Esophagus (tissue), 2 donors: ENCODE measurements at regions not wholly inside any gene's neighbourhood (a gene's known extent, or its start where the extent isn't known, plus 50 kb on each side); places are given as distances from the start of the nearest gene placed in this dataset.

Source experiments
- H3K27ac ChIP-seq, 2 donors: one replicate each; pipeline ENCODE4 v1.5.1; 2013; ENCODE audit warnings: low read depth in 2 of 2, mild to moderate bottlenecking in 2 of 2, inconsistent platforms in 1 of 2, low read length in 1 of 2, moderate library complexity in 1 of 2
- H3K27me3 ChIP-seq, 2 donors: one replicate each; pipeline ENCODE4 v1.6.1; 2013; ENCODE audit warnings: low read length in 2 of 2, control low read depth in 1 of 2, mild to moderate bottlenecking in 1 of 2; ENCODE audit not compliant: insufficient read depth in 2 of 2, control insufficient read depth in 1 of 2
- H3K36me3 ChIP-seq, 2 donors: one replicate each; pipeline ENCODE4 v1.6.1; 2013; ENCODE audit warnings: low read length in 1 of 2; ENCODE audit not compliant: control insufficient read depth in 2 of 2, insufficient read depth in 2 of 2
- H3K4me1 ChIP-seq, 2 donors: one replicate each; pipeline ENCODE4 v1.6.1; 2013; ENCODE audit warnings: low read length in 1 of 2; ENCODE audit not compliant: control insufficient read depth in 2 of 2, insufficient read depth in 2 of 2
- H3K4me3 ChIP-seq, 2 donors: one replicate each; pipeline ENCODE4 v1.5.1; 2013; ENCODE audit warnings: low read length in 2 of 2, mild to moderate bottlenecking in 2 of 2, low read depth in 1 of 2, moderate library complexity in 1 of 2
- H3K9me3 ChIP-seq, 2 donors: one replicate each; pipeline ENCODE4 v1.6.1; 2013; ENCODE audit warnings: mild to moderate bottlenecking in 2 of 2, low read depth in 1 of 2, low read length in 1 of 2, moderate library complexity in 1 of 2; ENCODE audit not compliant: control insufficient read depth in 2 of 2, insufficient read depth in 1 of 2
- WGBS, 2 donors: extraction: QIAGEN DNeasy Blood & Tissue Kit; methylation state at CpG; one replicate each; pipeline ENCODE4 v1.1.7; 2013; 5-methylcytosine and 5-hydroxymethylcytosine counted together
- donor health status: healthy with polysubstance abuse.
- donor health status: Bipolar disorder and iron deficiency.

- Histone ChIP-seq H3K27me3 (no peaks in the 10 kb centered on the region), H3K36me3 (no peaks in the 10 kb centered on the region), H3K4me1 (no peaks in the 10 kb centered on the region), H3K9me3 (no peaks in the 10 kb centered on the region), H3K27ac (no peak overlapping the region), H3K4me3 (no peak overlapping the region)
- WGBS, 2 donors: 32 to 39% methylated on average over 3 of the region's 3 CpGs
Measured at GRCh38 chr14:85475113-85475512, 54.8 kb upstream of the FLRT2 start.

GRCh38 chr14:85479306-85479705 lies 50.6 kb upstream of the FLRT2 start:
- no peak overlapping the region for H3K4me3 ChIP-seq
- H3K9me3 ChIP-seq: no peaks in the 10 kb centered on the region
- no peaks in the 10 kb centered on the region for H3K4me1 ChIP-seq
- WGBS, 2 donors: 83 to 89% methylated on average over 3 of the region's 3 CpGs
- H3K36me3 ChIP-seq: no peaks in the 10 kb centered on the region
- H3K27me3 ChIP-seq: no peaks in the 10 kb centered on the region
- H3K27ac ChIP-seq: no peak overlapping the region

- Histone ChIP-seq H3K27me3 (no peaks in the 10 kb centered on the region), H3K27ac (no peak overlapping the region), H3K4me1 (no peaks in the 10 kb centered on the region), H3K9me3 (no peaks in the 10 kb centered on the region), H3K4me3 (no peak overlapping the region), H3K36me3 (no peaks in the 10 kb centered on the region)
- 90 to 91% methylated on average over 2 of the region's 2 CpGs for WGBS, 2 donors
Measured at GRCh38 chr14:85479771-85480170, 50.2 kb upstream of the FLRT2 start.
